ENCODE measurements at regions not wholly inside any gene's neighbourhood (a gene's known extent, or its start where the extent isn't known, plus 50 kb on each side); places are given as distances from the start of the nearest gene placed in this dataset.
"Not testable (repeated sequence)": the region's sequence is repeated elsewhere in the genome, so short reads cannot be mapped to it uniquely, and the experiment has no call there.

GRCh38 chr2:131722256-131722655, 194.6 kb downstream of the CCDC74A start:
- not testable (repeated sequence) for H3K9ac ChIP-seq (ENCODE audit: low read depth in 1 of 2, low read length in 2 of 2); H3K9me3 ChIP-seq (ENCODE audit: control insufficient read depth in 4 of 4, low read length in 3 of 4); H3K36me3 ChIP-seq (ENCODE audit: control insufficient read depth in 4 of 4, insufficient read depth in 3 of 4, low read depth in 1 of 4, low read length in 3 of 4); H3K27me3 ChIP-seq (ENCODE audit: control insufficient read depth in 4 of 4, insufficient read depth in 4 of 4, low read length in 3 of 4); H3K27ac ChIP-seq (ENCODE audit: low read depth in 1 of 2, low read length in 2 of 2); DNase-seq (ENCODE audit: low spot score); H3K4me1 ChIP-seq (ENCODE audit: control insufficient read depth in 4 of 4, insufficient read depth in 4 of 4, low read length in 3 of 4); H3K4me3 ChIP-seq (ENCODE audit: low read depth in 1 of 3, low read length in 3 of 3)
- 80% methylated on average over 2 of the region's 2 CpGs for WGBS

GRCh38 chr2:131724019-131724418, 196.3 kb downstream of the CCDC74A start:
- no peaks in the 10 kb centered on the region for H3K36me3 ChIP-seq (ENCODE audit: control insufficient read depth in 4 of 4, insufficient read depth in 3 of 4, low read depth in 1 of 4, low read length in 3 of 4)
- H3K27me3 ChIP-seq (ENCODE audit: control insufficient read depth in 4 of 4, insufficient read depth in 4 of 4, low read length in 3 of 4) = no peaks in the 10 kb centered on the region
- DNase-seq (ENCODE audit: low spot score) = no peak
- WGBS = 62% methylated on average over 46 of the region's 46 CpGs
- H3K9ac ChIP-seq (ENCODE audit: low read depth in 1 of 2, low read length in 2 of 2) = no peak overlapping the region
- TF ChIP-seq GABPA (IDR thresholded peaks at IDR 0.05 in 1 of 2, conservative IDR thresholded peaks at IDR 0.05 in 1 of 2) (no peak), ZBTB33 (IDR thresholded peaks at IDR 0.05) (no peak)
- H3K27ac ChIP-seq (ENCODE audit: low read depth in 1 of 2, low read length in 2 of 2) = no peak overlapping the region
- no peak overlapping the region for H3K4me3 ChIP-seq (ENCODE audit: low read depth in 1 of 3, low read length in 3 of 3)
- no peaks in the 10 kb centered on the region for H3K9me3 ChIP-seq (ENCODE audit: control insufficient read depth in 4 of 4, low read length in 3 of 4)
- H3K4me1 ChIP-seq (ENCODE audit: control insufficient read depth in 4 of 4, insufficient read depth in 4 of 4, low read length in 3 of 4) = no peaks in the 10 kb centered on the region

- DNase-seq (ENCODE audit: low spot score); H3K27me3 ChIP-seq (ENCODE audit: control insufficient read depth in 4 of 4, insufficient read depth in 4 of 4, low read length in 3 of 4); H3K4me1 ChIP-seq (ENCODE audit: control insufficient read depth in 4 of 4, insufficient read depth in 4 of 4, low read length in 3 of 4); H3K9ac ChIP-seq (ENCODE audit: low read depth in 1 of 2, low read length in 2 of 2); H3K4me3 ChIP-seq (ENCODE audit: low read depth in 1 of 3, low read length in 3 of 3); H3K36me3 ChIP-seq (ENCODE audit: control insufficient read depth in 4 of 4, insufficient read depth in 3 of 4, low read depth in 1 of 4, low read length in 3 of 4); H3K9me3 ChIP-seq (ENCODE audit: control insufficient read depth in 4 of 4, low read length in 3 of 4); H3K27ac ChIP-seq (ENCODE audit: low read depth in 1 of 2, low read length in 2 of 2): not testable (repeated sequence)
These were observed 200.8 kb downstream of the CCDC74A start for GRCh38 chr2:131728451-131728850.

- WGBS = 83% methylated on average over 1 of the region's 1 CpG
- DNase-seq (ENCODE audit: low spot score); H3K4me1 ChIP-seq (ENCODE audit: control insufficient read depth in 4 of 4, insufficient read depth in 4 of 4, low read length in 3 of 4); H3K36me3 ChIP-seq (ENCODE audit: control insufficient read depth in 4 of 4, insufficient read depth in 3 of 4, low read depth in 1 of 4, low read length in 3 of 4); H3K4me3 ChIP-seq (ENCODE audit: low read depth in 1 of 3, low read length in 3 of 3); H3K27ac ChIP-seq (ENCODE audit: low read depth in 1 of 2, low read length in 2 of 2); H3K9me3 ChIP-seq (ENCODE audit: control insufficient read depth in 4 of 4, low read length in 3 of 4); H3K27me3 ChIP-seq (ENCODE audit: control insufficient read depth in 4 of 4, insufficient read depth in 4 of 4, low read length in 3 of 4); H3K9ac ChIP-seq (ENCODE audit: low read depth in 1 of 2, low read length in 2 of 2): not testable (repeated sequence)
These were observed 205.8 kb downstream of the CCDC74A start for GRCh38 chr2:131733530-131733929.

- H3K36me3 ChIP-seq (ENCODE audit: control insufficient read depth in 4 of 4, insufficient read depth in 3 of 4, low read depth in 1 of 4, low read length in 3 of 4); H3K27me3 ChIP-seq (ENCODE audit: control insufficient read depth in 4 of 4, insufficient read depth in 4 of 4, low read length in 3 of 4); H3K9me3 ChIP-seq (ENCODE audit: control insufficient read depth in 4 of 4, low read length in 3 of 4); H3K9ac ChIP-seq (ENCODE audit: low read depth in 1 of 2, low read length in 2 of 2); H3K4me3 ChIP-seq (ENCODE audit: low read depth in 1 of 3, low read length in 3 of 3); DNase-seq (ENCODE audit: low spot score); H3K27ac ChIP-seq (ENCODE audit: low read depth in 1 of 2, low read length in 2 of 2); H3K4me1 ChIP-seq (ENCODE audit: control insufficient read depth in 4 of 4, insufficient read depth in 4 of 4, low read length in 3 of 4): not testable (repeated sequence)
- 96% methylated on average over 1 of the region's 1 CpG for WGBS
These were observed 208.7 kb downstream of the CCDC74A start for GRCh38 chr2:131736406-131736805.

GRCh38 chr2:131738533-131738932, 210.8 kb downstream of the CCDC74A start:
- not testable (repeated sequence) for H3K4me1 ChIP-seq (ENCODE audit: control insufficient read depth in 4 of 4, insufficient read depth in 4 of 4, low read length in 3 of 4); H3K36me3 ChIP-seq (ENCODE audit: control insufficient read depth in 4 of 4, insufficient read depth in 3 of 4, low read depth in 1 of 4, low read length in 3 of 4); DNase-seq (ENCODE audit: low spot score); H3K4me3 ChIP-seq (ENCODE audit: low read depth in 1 of 3, low read length in 3 of 3); H3K27me3 ChIP-seq (ENCODE audit: control insufficient read depth in 4 of 4, insufficient read depth in 4 of 4, low read length in 3 of 4); H3K27ac ChIP-seq (ENCODE audit: low read depth in 1 of 2, low read length in 2 of 2); H3K9me3 ChIP-seq (ENCODE audit: control insufficient read depth in 4 of 4, low read length in 3 of 4); H3K9ac ChIP-seq (ENCODE audit: low read depth in 1 of 2, low read length in 2 of 2)
- 81% methylated on average over 2 of the region's 2 CpGs for WGBS

Data from liver (tissue), 7 donors.